GM23338 (cell line): ENCODE measurements at regions not wholly inside any gene's neighbourhood (a gene's known extent, or its start where the extent isn't known, plus 50 kb on each side); places are given as distances from the start of the nearest gene placed in this dataset.

Experiments used
- EZH2 ChIP-seq: fragments of 200-600 bp; sonication (generic); IDR thresholded peaks from one replicate; pipeline ENCODE4 v1.8.0; 2017; ENCODE audit warnings: antibody characterized with exemption, mild to moderate bottlenecking, low read depth; ENCODE audit not compliant: unreplicated experiment
- JUNB ChIP-seq: IDR thresholded peaks from one replicate; pipeline ENCODE4 v1.6.1; 2016; ENCODE audit warnings: antibody characterized with exemption; ENCODE audit not compliant: unreplicated experiment
- TF ChIP-seq, protein P1 (sequence below), 2 experiments: fragments of 200-600 bp in 1 of 2; sonication (generic) in 1 of 2; conservative IDR thresholded peaks; 2 replicates each; pipeline versions ENCODE4 v1.5.1 to v1.6.1; 2016 to 2017; ENCODE audit warnings: antibody characterized with exemption in 2 of 2, low read depth in 2 of 2, mild to moderate bottlenecking in 2 of 2, moderate library complexity in 1 of 2

DNA sequence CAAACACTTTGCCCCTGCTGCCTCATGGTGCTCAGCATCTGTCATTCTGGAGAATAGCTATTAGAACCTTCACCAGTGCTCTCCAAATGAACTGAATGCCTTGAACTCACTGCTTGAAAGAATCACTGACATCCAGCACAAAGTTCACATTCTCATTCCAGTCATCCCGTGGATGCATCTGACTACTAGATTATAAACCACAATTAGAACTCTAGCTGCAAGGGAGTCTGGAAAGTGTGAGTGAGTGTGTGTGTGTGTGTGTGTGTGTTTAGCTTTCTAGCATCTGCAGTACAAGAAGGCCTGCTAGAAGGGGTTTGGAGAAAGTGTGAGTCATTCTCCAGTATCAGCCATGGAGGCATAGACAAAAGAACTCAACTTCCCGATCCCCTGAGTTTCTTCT lies 71.3 kb upstream of the DYNLT3 start:
- TF ChIP-seq EZH2 (no peak), JUNB (no peak)
- TF ChIP-seq, protein P1, sequence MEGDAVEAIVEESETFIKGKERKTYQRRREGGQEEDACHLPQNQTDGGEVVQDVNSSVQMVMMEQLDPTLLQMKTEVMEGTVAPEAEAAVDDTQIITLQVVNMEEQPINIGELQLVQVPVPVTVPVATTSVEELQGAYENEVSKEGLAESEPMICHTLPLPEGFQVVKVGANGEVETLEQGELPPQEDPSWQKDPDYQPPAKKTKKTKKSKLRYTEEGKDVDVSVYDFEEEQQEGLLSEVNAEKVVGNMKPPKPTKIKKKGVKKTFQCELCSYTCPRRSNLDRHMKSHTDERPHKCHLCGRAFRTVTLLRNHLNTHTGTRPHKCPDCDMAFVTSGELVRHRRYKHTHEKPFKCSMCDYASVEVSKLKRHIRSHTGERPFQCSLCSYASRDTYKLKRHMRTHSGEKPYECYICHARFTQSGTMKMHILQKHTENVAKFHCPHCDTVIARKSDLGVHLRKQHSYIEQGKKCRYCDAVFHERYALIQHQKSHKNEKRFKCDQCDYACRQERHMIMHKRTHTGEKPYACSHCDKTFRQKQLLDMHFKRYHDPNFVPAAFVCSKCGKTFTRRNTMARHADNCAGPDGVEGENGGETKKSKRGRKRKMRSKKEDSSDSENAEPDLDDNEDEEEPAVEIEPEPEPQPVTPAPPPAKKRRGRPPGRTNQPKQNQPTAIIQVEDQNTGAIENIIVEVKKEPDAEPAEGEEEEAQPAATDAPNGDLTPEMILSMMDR (conservative IDR thresholded peaks at IDR 0.05; ENCODE audit: low read depth in 2 of 2) = no peak
